Activated CD8-positive, alpha-beta memory T cell treated with anti-CD3 and anti-CD28 coated beads, Interleukin-2, amount 10 ng/mL, durations not matched to agents 7 days and 5 days (primary cell): ENCODE measurements at regions not wholly inside any gene's neighbourhood (a gene's known extent, or its start where the extent isn't known, plus 50 kb on each side); places are given as distances from the start of the nearest gene placed in this dataset.

Experiments
- ATAC-seq: fragments of 150-1000 bp; cut with Tn5 transposase; one replicate; pipeline ENCODE4 v1.10.0; 2021; ENCODE audit warnings: moderate library complexity
- CTCF ChIA-PET: fragments of 350-600 bp; sonication (Branson Sonifier 250); formaldehyde crosslinking; loops from one replicate; lab custom pipeline; 2021; ENCODE audit warnings: antibody characterized with exemption; lab: Charles Lee
- DNase-seq: peaks from one replicate; pipeline ENCODE4 v3.0.0-alpha.2; 2020
- H3K27ac Mint-ChIP-seq: one replicate; pipeline ENCODE4 v1.8.0; 2021; ENCODE audit warnings: mild to moderate bottlenecking, mixed read lengths
- H3K27me3 Mint-ChIP-seq: one replicate; pipeline ENCODE4 v1.8.0; 2021; ENCODE audit warnings: mixed read lengths
- H3K36me3 Mint-ChIP-seq: one replicate; pipeline ENCODE4 v1.8.0; 2021; ENCODE audit warnings: mild to moderate bottlenecking, mixed read lengths
- H3K4me1 Mint-ChIP-seq: one replicate; pipeline ENCODE4 v1.8.0; 2021; ENCODE audit warnings: mixed read lengths
- H3K4me3 Mint-ChIP-seq: one replicate; pipeline ENCODE4 v1.8.0; 2021; ENCODE audit warnings: mild to moderate bottlenecking, moderate library complexity, mixed read lengths
- H3K9me3 Mint-ChIP-seq: one replicate; pipeline ENCODE4 v1.8.0; 2022; ENCODE audit warnings: low read depth, mixed read lengths

GRCh38 chr3:72591522-72592421 is 256.5 kb downstream of the SHQ1 start:
- H3K36me3 Mint-ChIP-seq: no peaks in the 10 kb centered on the region
- H3K4me1 Mint-ChIP-seq: no peaks in the 10 kb centered on the region
- CTCF ChIA-PET: no interaction called here
- H3K9me3 Mint-ChIP-seq: no peaks in the 10 kb centered on the region
- ATAC-seq: no peak
- DNase-seq: no peak
- no peaks in the 10 kb centered on the region for H3K27me3 Mint-ChIP-seq
- H3K4me3 Mint-ChIP-seq: no peak overlapping the region
- H3K27ac Mint-ChIP-seq: no peak overlapping the region

DNA sequence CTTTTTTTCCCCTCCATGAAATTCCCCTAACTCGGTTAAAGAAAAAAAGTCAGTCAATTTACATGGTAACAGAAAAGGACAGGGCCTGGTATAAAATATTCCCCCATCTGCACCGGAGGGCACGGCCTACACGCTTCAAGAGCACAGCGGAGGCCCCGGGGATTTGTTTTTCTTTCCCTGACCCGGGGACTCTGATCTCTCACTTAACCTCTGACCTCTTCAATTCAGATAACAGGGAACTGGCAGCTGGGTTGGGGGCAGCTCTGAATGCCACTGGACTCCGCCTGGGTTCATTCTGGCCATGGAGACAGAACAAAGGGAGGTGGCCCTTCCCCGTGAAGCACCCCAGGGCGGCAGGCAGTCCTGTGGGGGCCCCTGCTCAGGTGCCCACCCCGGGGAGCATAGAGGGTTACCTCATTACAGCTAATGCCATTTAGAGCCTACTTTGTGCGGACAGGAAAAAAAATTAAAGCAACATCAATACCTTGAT is 257.5 kb downstream of the SHQ1 start:
- DNase-seq (no peak), ATAC-seq (no peak)
- Mint-ChIP-seq H3K4me1 (no peaks in the 10 kb centered on the region), H3K36me3 (no peaks in the 10 kb centered on the region), H3K27me3 (no peaks in the 10 kb centered on the region), H3K9me3 (no peaks in the 10 kb centered on the region), H3K4me3 (no peak overlapping the region), H3K27ac (no peak overlapping the region)
- CTCF ChIA-PET: no interaction called here

- CTCF ChIA-PET: interaction anchor here (0.5 kb wide), 1 partner anchor 188 kb away, joined by 3 read pairs; no protein-coding TSS in a partner anchor
- H3K27me3 Mint-ChIP-seq: no peaks in the 10 kb centered on the region
- H3K9me3 Mint-ChIP-seq: no peaks in the 10 kb centered on the region
- no peak overlapping the region for H3K4me3 Mint-ChIP-seq
- ATAC-seq: no peak
- no peak for DNase-seq
- no peaks in the 10 kb centered on the region for H3K36me3 Mint-ChIP-seq
- H3K4me1 Mint-ChIP-seq: peaks cover 1% of the 10 kb centered on the region
- no peak overlapping the region for H3K27ac Mint-ChIP-seq
These were observed 261.0 kb downstream of the SHQ1 start for GRCh38 chr3:72587282-72587681.

GRCh38 chr3:72586694-72587093 is 261.6 kb downstream of the SHQ1 start:
- Mint-ChIP-seq H3K27ac (no peak overlapping the region), H3K36me3 (no peaks in the 10 kb centered on the region), H3K27me3 (no peaks in the 10 kb centered on the region), H3K9me3 (no peaks in the 10 kb centered on the region), H3K4me1 (peaks cover 3% of the 10 kb centered on the region), H3K4me3 (no peak overlapping the region)
- DNase-seq (no peak), ATAC-seq (no peak)
- CTCF ChIA-PET: no interaction called here

- Mint-ChIP-seq H3K4me3 (no peak overlapping the region), H3K27me3 (peaks cover 4% of the 10 kb centered on the region), H3K4me1 (peaks cover 3% of the 10 kb centered on the region), H3K36me3 (no peaks in the 10 kb centered on the region), H3K9me3 (no peaks in the 10 kb centered on the region), H3K27ac (no peak overlapping the region)
- DNase-seq (no peak), ATAC-seq (no peak)
- CTCF ChIA-PET: no interaction called here
These were observed 262.3 kb downstream of the SHQ1 start for GRCh38 chr3:72585966-72586365.

- DNase-seq: no peak
- Mint-ChIP-seq H3K4me1 (peaks cover 3% of the 10 kb centered on the region), H3K4me3 (no peak overlapping the region), H3K27me3 (peaks cover 4% of the 10 kb centered on the region), H3K36me3 (no peaks in the 10 kb centered on the region), H3K27ac (no peak overlapping the region), H3K9me3 (no peaks in the 10 kb centered on the region)
- no peak for ATAC-seq
- CTCF ChIA-PET: no interaction called here
These were observed 264.0 kb downstream of the SHQ1 start for GRCh38 chr3:72584262-72584661.

- DNase-seq (no peak), ATAC-seq (no peak)
- Mint-ChIP-seq H3K36me3 (no peaks in the 10 kb centered on the region), H3K4me1 (peaks cover 3% of the 10 kb centered on the region), H3K27ac (no peak overlapping the region), H3K9me3 (no peaks in the 10 kb centered on the region), H3K27me3 (peaks cover 4% of the 10 kb centered on the region), H3K4me3 (no peak overlapping the region)
- CTCF ChIA-PET: no interaction called here
These were observed 265.3 kb downstream of the SHQ1 start for GRCh38 chr3:72582963-72583362.

DNA sequence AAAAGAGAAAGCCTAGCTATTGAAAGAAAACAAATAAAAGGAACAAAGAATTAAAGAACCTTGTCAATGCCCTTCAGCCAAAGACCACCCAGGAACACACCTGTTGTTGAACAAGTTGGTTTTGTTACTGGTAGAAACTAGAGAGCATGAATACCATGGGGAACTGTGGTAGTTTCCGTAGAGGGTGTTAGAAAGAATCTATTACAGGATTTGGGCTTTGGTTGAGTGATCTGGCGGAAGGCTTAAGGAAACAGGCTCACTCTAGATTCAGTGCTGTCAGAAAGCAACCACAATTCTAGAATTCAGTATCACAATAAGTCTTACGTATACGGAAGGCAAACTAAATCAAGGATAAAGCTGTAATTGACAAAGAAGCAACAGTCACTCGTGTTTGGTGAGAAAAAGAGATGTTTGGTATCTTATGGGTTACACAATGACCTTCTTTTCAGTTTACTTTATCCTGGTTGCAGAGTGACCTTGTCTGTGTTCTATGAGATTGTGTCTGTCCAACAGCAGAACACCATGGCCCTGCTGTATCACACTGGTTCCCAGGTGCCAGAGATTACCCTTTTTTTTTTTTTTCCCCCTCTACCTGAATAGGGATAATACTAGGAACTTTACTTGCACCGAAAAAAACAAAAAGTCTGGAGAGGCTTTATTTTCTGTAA is 265.9 kb downstream of the SHQ1 start:
- CTCF ChIA-PET: no interaction called here
- H3K4me3 Mint-ChIP-seq: no peak overlapping the region
- H3K9me3 Mint-ChIP-seq: no peaks in the 10 kb centered on the region
- no peaks in the 10 kb centered on the region for H3K36me3 Mint-ChIP-seq
- H3K4me1 Mint-ChIP-seq: peaks cover 3% of the 10 kb centered on the region
- H3K27me3 Mint-ChIP-seq: peaks cover 4% of the 10 kb centered on the region
- ATAC-seq (no peak), DNase-seq (no peak)
- H3K27ac Mint-ChIP-seq: no peak overlapping the region

GRCh38 chr3:72580900-72581299 is 267.3 kb downstream of the SHQ1 start:
- H3K9me3 Mint-ChIP-seq: no peaks in the 10 kb centered on the region
- H3K4me3 Mint-ChIP-seq: no peak overlapping the region
- H3K36me3 Mint-ChIP-seq: no peaks in the 10 kb centered on the region
- peaks cover 3% of the 10 kb centered on the region for H3K4me1 Mint-ChIP-seq
- no peak overlapping the region for H3K27ac Mint-ChIP-seq
- ATAC-seq: no peak
- peaks cover 4% of the 10 kb centered on the region for H3K27me3 Mint-ChIP-seq
- CTCF ChIA-PET: no interaction called here
- no peak for DNase-seq

DNA sequence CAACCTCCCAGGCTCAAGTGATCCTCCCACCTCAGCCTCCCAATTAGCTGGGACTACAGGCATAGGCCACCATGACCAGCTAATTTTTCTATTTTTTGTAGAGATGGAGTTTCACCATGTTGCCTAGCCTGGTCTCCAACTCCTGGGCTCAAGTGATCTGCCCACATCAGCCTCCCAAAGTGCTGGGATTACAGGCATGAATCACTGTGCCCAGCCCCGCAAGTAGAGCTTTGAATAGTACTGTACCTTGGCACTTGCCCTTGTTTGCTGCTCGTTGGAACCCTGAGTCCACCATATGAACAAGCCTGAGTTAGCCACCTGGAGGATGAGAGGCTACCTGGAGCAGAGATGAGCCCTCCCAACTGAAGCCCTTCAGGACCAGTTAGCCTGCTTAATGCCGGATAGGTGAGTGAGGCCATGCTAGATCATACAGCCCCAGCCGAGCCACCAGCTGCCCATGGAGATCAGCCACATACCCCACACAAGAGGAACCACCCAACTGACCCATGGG is 267.9 kb downstream of the SHQ1 start:
- no peaks in the 10 kb centered on the region for H3K36me3 Mint-ChIP-seq
- peaks cover 3% of the 10 kb centered on the region for H3K4me1 Mint-ChIP-seq
- CTCF ChIA-PET: no interaction called here
- H3K27ac Mint-ChIP-seq: no peak overlapping the region
- no peaks in the 10 kb centered on the region for H3K9me3 Mint-ChIP-seq
- no peak overlapping the region for H3K4me3 Mint-ChIP-seq
- peaks cover 4% of the 10 kb centered on the region for H3K27me3 Mint-ChIP-seq
- ATAC-seq (no peak), DNase-seq (no peak)

DNA sequence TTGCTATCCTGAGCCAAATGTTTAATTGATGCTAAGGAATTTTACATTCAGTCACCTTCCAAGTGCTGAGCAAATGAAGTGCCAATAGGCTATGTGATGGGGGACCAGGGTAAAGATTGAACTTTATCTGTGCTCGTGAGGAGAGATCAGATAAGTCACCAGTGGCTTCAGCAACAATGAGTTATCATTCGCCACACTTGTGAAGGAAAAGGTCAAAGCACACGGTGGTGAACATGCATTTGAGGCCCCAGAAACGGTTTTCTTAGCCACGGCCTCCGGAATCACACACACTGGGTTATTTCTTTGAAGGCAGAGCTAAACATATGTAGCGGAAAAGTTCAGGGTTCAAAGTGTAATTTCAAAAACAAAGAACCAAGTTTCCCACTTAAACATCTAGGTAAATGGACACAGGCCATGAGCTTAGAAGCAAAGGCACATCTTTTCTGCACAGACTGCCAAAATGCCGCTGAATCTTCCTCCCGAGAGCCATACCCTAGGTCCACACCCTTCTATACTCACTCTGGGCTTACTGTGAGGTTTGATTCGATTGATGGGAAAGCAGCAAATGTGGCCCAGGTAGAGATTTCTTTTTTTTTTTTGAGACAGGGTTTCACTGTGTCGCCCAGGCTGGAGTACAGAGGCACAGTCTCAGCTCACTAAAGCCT is 268.5 kb downstream of the SHQ1 start:
- Mint-ChIP-seq H3K27ac (no peak overlapping the region), H3K4me1 (peaks cover 3% of the 10 kb centered on the region), H3K36me3 (no peaks in the 10 kb centered on the region), H3K27me3 (peaks cover 4% of the 10 kb centered on the region), H3K4me3 (no peak overlapping the region), H3K9me3 (no peaks in the 10 kb centered on the region)
- ATAC-seq (no peak), DNase-seq (no peak)
- CTCF ChIA-PET: no interaction called here

GRCh38 chr3:72579191-72579580 is 269.1 kb downstream of the SHQ1 start:
- ATAC-seq (no peak), DNase-seq (no peak)
- H3K27me3 Mint-ChIP-seq: peaks cover 4% of the 10 kb centered on the region
- H3K36me3 Mint-ChIP-seq: no peaks in the 10 kb centered on the region
- CTCF ChIA-PET: interaction anchor here (1.0 kb wide), 1 partner anchor 86 kb away, joined by 3 read pairs; no protein-coding TSS in a partner anchor
- no peaks in the 10 kb centered on the region for H3K9me3 Mint-ChIP-seq
- peaks cover 3% of the 10 kb centered on the region for H3K4me1 Mint-ChIP-seq
- no peak overlapping the region for H3K27ac Mint-ChIP-seq
- H3K4me3 Mint-ChIP-seq: no peak overlapping the region

GRCh38 chr3:72577190-72577589 is 271.1 kb downstream of the SHQ1 start:
- Mint-ChIP-seq H3K4me1 (peaks cover under 1% of the 10 kb centered on the region), H3K27ac (no peak overlapping the region), H3K36me3 (no peaks in the 10 kb centered on the region), H3K27me3 (peaks cover 4% of the 10 kb centered on the region), H3K4me3 (no peak overlapping the region), H3K9me3 (no peaks in the 10 kb centered on the region)
- CTCF ChIA-PET: no interaction called here
- no peak for DNase-seq
- no peak for ATAC-seq
